Heart left ventricle (tissue), 13 donors: ENCODE measurements at regions not wholly inside any gene's neighbourhood (a gene's known extent, or its start where the extent isn't known, plus 50 kb on each side); places are given as distances from the start of the nearest gene placed in this dataset.

Experiments used
- CTCF ChIP-seq, 12 donors: fragments of 200-600 bp; sonication (generic) in 4 of 12; IDR thresholded peaks; one replicate each; pipeline versions ENCODE4 v1.5.0 to v1.8.0; 2018 to 2022; ENCODE audit warnings: antibody characterized with exemption in 12 of 12, mild to moderate bottlenecking in 5 of 12
- POLR2A ChIP-seq, 2 donors: fragments of 450-650 bp; IDR thresholded peaks; one replicate each; pipeline ENCODE4 v1.6.1; 2017; ENCODE audit warnings: antibody characterized with exemption in 2 of 2, mild to moderate bottlenecking in 2 of 2, moderate library complexity in 2 of 2
- donor health status: ischemic (EF 13 %, LVEDD 7.1; RV severe dilation, severe dysfunction).
- donor health status: DM: no; HTN: yes; CAD: no.
- donor health status: DM: no; HTN: no; CAD: no.
- donor health status: ischemic (EF 25% LVEDD 6.9; RV normal size, moderate dysfunction).
- donor health status: ischemic (EF 25% LVEDD 5.7; RV mildly dilated, moderate dysfunction).
- donor health status: ischemic (EF 35%, LVEDD 5.7; RV mildly dilated, moderate dysfunction).
- donor health status: nonischemic (EF 11% LVEDD 7.7; RV severe dilation, severe dysfunction).
- donor health status: DM: yes; HTN: yes; CAD: no.
- donor health status: PGD.
- donor health status: ischemic (EF 29% LVEDD 5.4; RV normal size, mild dysfunction).
- donor health status: nonischemic (EF 23%, LVEDD 6.1; RV moderate dilation, normal function).

GRCh38 chr18:1240701-1241100 is 336.0 kb downstream of the ADCYAP1 start:
- TF ChIP-seq CTCF (IDR thresholded peaks at IDR 0.05) (no peak), POLR2A (IDR thresholded peaks at IDR 0.05) (no peak)
